DOHH2 (cell line): ENCODE measurements at regions not wholly inside any gene's neighbourhood (a gene's known extent, or its start where the extent isn't known, plus 50 kb on each side); places are given as distances from the start of the nearest gene placed in this dataset.

Experiments
- EZH2phosphoT487 ChIP-seq: fragments of 200-600 bp; sonication (generic); IDR thresholded peaks from 2 replicates; pipeline ENCODE4 v1.6.1; 2017; ENCODE audit warnings: borderline replicate concordance, mild to moderate bottlenecking, antibody characterized with exemption, low read length, moderate library complexity, mixed read lengths
- TF ChIP-seq, protein P1 (sequence below): fragments of 200-600 bp; sonication (generic); IDR thresholded peaks from one replicate; pipeline ENCODE4 v1.5.1; 2014; ENCODE audit warnings: antibody characterized with exemption, mild to moderate bottlenecking, low read depth, low read length; ENCODE audit not compliant: poor library complexity, severe bottlenecking

DNA sequence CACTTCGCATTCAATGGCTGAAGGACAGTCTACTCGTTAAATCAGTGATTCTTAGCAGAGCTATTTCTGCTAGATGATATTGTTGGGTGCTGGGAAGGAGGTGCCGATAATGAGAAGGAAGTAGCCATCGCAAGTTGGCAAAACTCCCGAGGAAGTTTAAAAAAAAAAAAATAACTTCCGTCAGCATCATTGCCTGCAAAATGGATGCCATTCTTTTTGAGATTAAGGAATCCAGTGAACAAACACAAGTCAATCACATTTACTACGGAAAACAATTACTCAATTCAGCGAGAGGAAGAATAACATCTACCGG is 74.4 kb upstream of the SFMBT2 start:
- TF ChIP-seq, protein P1, sequence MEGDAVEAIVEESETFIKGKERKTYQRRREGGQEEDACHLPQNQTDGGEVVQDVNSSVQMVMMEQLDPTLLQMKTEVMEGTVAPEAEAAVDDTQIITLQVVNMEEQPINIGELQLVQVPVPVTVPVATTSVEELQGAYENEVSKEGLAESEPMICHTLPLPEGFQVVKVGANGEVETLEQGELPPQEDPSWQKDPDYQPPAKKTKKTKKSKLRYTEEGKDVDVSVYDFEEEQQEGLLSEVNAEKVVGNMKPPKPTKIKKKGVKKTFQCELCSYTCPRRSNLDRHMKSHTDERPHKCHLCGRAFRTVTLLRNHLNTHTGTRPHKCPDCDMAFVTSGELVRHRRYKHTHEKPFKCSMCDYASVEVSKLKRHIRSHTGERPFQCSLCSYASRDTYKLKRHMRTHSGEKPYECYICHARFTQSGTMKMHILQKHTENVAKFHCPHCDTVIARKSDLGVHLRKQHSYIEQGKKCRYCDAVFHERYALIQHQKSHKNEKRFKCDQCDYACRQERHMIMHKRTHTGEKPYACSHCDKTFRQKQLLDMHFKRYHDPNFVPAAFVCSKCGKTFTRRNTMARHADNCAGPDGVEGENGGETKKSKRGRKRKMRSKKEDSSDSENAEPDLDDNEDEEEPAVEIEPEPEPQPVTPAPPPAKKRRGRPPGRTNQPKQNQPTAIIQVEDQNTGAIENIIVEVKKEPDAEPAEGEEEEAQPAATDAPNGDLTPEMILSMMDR: no peak
- no peak for TF ChIP-seq EZH2phosphoT487
